ENCODE measurements at regions not wholly inside any gene's neighbourhood (a gene's known extent, or its start where the extent isn't known, plus 50 kb on each side); places are given as distances from the start of the nearest gene placed in this dataset.

- no peak for TF ChIP-seq REST (IDR thresholded peaks at IDR 0.05; ENCODE audit: low read depth, low read length)
- no peak for TF ChIP-seq SPI1 (IDR thresholded peaks at IDR 0.05; ENCODE audit: borderline replicate concordance, insufficient read depth, low read depth, low read length)
Observed at GRCh38 chr6:8223678-8224077, 121.3 kb upstream of the EEF1E1 start.
